ENCODE measurements at regions not wholly inside any gene's neighbourhood (a gene's known extent, or its start where the extent isn't known, plus 50 kb on each side); places are given as distances from the start of the nearest gene placed in this dataset.
"Not testable (repeated sequence)": the region's sequence is repeated elsewhere in the genome, so short reads cannot be mapped to it uniquely, and the experiment has no call there.

GRCh38 chr2:166641516-166641915, 147.5 kb upstream of the SCN7A start:
- H3K4me1 ChIP-seq (replicated peaks in 1 of 2; ENCODE audit: control insufficient read depth in 2 of 2, insufficient read depth in 2 of 2, low read length in 2 of 2), result not testable (repeated sequence)

DNA sequence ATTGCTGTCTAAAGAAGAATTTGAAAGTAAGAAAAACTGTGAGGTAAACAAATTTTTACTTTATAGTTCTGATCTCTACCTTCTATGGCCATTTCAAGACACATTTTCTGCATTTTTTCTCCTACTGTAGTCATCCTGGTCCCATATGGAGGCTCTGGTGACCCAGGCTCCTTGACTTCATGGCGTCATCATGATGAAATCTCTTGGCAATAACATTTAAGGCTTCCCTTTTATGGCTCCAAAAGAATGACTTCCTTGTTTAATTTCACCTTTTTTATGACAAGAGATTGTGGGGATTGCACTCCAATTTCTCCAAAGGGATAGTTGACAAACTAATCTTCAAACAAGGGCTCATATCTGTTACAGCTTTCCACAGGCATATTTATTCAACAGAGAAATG, 143.0 kb upstream of the SCN7A start:
- Histone ChIP-seq H3K27me3 (ENCODE audit: control insufficient read depth in 2 of 2, insufficient read depth in 2 of 2, low read length in 2 of 2) (no peaks in the 10 kb centered on the region), H3K4me1 (replicated peaks in 1 of 2; ENCODE audit: control insufficient read depth in 2 of 2, insufficient read depth in 2 of 2, low read length in 2 of 2) (no peaks in the 10 kb centered on the region), H3K9me1 (ENCODE audit: control insufficient read depth, insufficient read depth, low read length) (no peaks in the 10 kb centered on the region), H3K9me3 (replicated peaks; ENCODE audit: control insufficient read depth, insufficient read depth, low read depth, low read length) (no peaks in the 10 kb centered on the region; the same call in 1 of the 2 replicates), H2AFZ (ENCODE audit: low read depth, low read length) (no peak overlapping the region), H3K27ac (ENCODE audit: extremely low read depth, low read depth, low read length) (no peak overlapping the region), H3K4me3 (no peak overlapping the region), H3K36me3 (ENCODE audit: control insufficient read depth, insufficient read depth, low read length) (no peaks in the 10 kb centered on the region), H3K9ac (ENCODE audit: insufficient read depth in 1 of 2, low read depth in 2 of 2, low read length in 2 of 2) (no peak overlapping the region), H3K79me2 (ENCODE audit: control insufficient read depth, insufficient read depth, low read length) (no peaks in the 10 kb centered on the region), H4K20me1 (replicated peaks; ENCODE audit: control insufficient read depth, insufficient read depth, low read length) (no peaks in the 10 kb centered on the region), H3K4me2 (ENCODE audit: insufficient read depth, low read length) (no peak overlapping the region)
- CTCF ChIA-PET (ENCODE audit: low intra/inter-chr PET ratio), result no interaction called here
- DNase-seq (ENCODE audit: extremely low read depth in 1 of 4, low spot score in 3 of 4) (no peak), FAIRE-seq (no peak), ATAC-seq (no peak)
- intact Hi-C loops (cut with micrococcal nuclease), result no loop called here
- TF ChIP-seq CEBPG (CRISPR knock-in tag; IDR thresholded peaks at IDR 0.05) (no peak), CEBPG (tag; conservative IDR thresholded peaks at IDR 0.05 in 1 of 2, IDR thresholded peaks at IDR 0.05 in 1 of 2) (peak; percentile 17 to 86; a peak in 3 of 4 replicates), ZBTB17 (CRISPR knock-in tag; IDR thresholded peaks at IDR 0.05) (no peak), POLR2B (IDR thresholded peaks at IDR 0.05; ENCODE audit: low read depth, partially characterized antibody) (no peak)
- in situ Hi-C loops (cut with MboI), result no loop called here
- no TSS peak for BruUV-seq (replicated peaks)
- WGBS (ENCODE audit: insufficient coverage, low coverage, missing lambda C conversion rate), result 0% methylated on average over 1 of the region's 1 CpG
- POLR2A ChIA-PET, result interaction anchor here (0.6 kb wide), 1 partner anchor 418 kb away, joined by 3 read pairs; no protein-coding TSS in a partner anchor

More at GRCh38 chr2:166641516-166641915, 147.5 kb upstream of the SCN7A start:
- H3K79me2 ChIP-seq (ENCODE audit: control insufficient read depth, insufficient read depth, low read length); H3K36me3 ChIP-seq (ENCODE audit: control insufficient read depth, insufficient read depth, low read length); intact Hi-C loops (cut with micrococcal nuclease); BruUV-seq (replicated peaks); CTCF ChIA-PET (ENCODE audit: low intra/inter-chr PET ratio); H2AFZ ChIP-seq (ENCODE audit: low read depth, low read length); H4K20me1 ChIP-seq (replicated peaks; ENCODE audit: control insufficient read depth, insufficient read depth, low read length); H3K4me3 ChIP-seq; H3K4me2 ChIP-seq (ENCODE audit: insufficient read depth, low read length); H3K9me1 ChIP-seq (ENCODE audit: control insufficient read depth, insufficient read depth, low read length); DNase-seq (ENCODE audit: extremely low read depth in 1 of 4, low spot score in 3 of 4); ATAC-seq; H3K9me3 ChIP-seq (replicated peaks; ENCODE audit: control insufficient read depth, insufficient read depth, low read depth, low read length); in situ Hi-C loops (cut with MboI); H3K27me3 ChIP-seq (ENCODE audit: control insufficient read depth in 2 of 2, insufficient read depth in 2 of 2, low read length in 2 of 2); H3K9ac ChIP-seq (ENCODE audit: insufficient read depth in 1 of 2, low read depth in 2 of 2, low read length in 2 of 2); POLR2A ChIA-PET; FAIRE-seq; H3K27ac ChIP-seq (ENCODE audit: extremely low read depth, low read depth, low read length): not testable (repeated sequence)
- WGBS (ENCODE audit: insufficient coverage, low coverage, missing lambda C conversion rate), result 3% methylated on average over 3 of the region's 3 CpGs

Measured in K562 (cell line).